ENCODE measurements at regions not wholly inside any gene's neighbourhood (a gene's known extent, or its start where the extent isn't known, plus 50 kb on each side); places are given as distances from the start of the nearest gene placed in this dataset.

DNA sequence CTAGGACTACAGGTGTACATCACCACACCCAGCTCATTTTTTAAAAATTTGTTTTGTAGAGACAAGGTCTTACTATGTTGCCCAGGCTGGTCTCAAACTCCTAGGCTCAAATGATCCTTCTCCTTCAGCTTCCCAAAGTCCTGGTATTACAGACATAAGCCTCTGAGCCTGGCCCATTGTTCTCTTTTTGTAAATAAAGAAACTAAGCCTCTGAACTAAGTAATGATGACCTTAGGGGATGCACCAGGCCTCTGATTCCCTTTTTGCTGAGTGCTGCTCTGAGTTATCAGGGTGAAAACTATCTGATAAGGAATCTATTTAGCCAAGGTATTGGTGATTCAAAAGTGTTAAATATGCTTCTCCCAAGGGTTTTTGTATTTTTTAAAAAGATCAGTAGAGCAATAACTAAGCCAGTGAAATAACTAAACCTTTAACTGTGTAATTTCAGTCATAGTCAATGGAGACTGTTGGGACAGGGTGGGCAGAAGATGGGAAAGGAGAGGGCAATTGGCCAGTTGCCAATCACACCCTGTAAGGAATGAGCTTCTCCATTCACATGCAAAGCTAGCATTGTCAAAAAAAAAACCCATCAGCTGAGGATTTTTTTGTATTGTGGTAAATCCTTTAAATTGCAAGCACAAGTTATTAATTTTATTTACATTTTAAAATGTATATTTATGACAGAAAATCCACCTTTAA, 194.8 kb upstream of the PFN2 start:
- FAIRE-seq (no peak), DNase-seq (ENCODE audit: extremely low read depth in 1 of 4, low spot score in 3 of 4) (no peak), ATAC-seq (no peak)
- H3K79me2 ChIP-seq (ENCODE audit: control insufficient read depth, insufficient read depth, low read length): no peaks in the 10 kb centered on the region
- H3K4me2 ChIP-seq (ENCODE audit: insufficient read depth, low read length): no peak overlapping the region
- no peaks in the 10 kb centered on the region for H3K36me3 ChIP-seq (ENCODE audit: control insufficient read depth, insufficient read depth, low read length)
- no peak overlapping the region for H3K4me3 ChIP-seq
- ChIA-PET POLR2A (interaction anchor here (0.6 kb wide), 1 partner anchor 244 kb away, joined by 3 read pairs; no protein-coding TSS in a partner anchor), CTCF (ENCODE audit: low intra/inter-chr PET ratio) (no interaction called here)
- intact Hi-C loops (cut with micrococcal nuclease) (no loop called here), in situ Hi-C loops (cut with MboI) (no loop called here)
- H3K27ac ChIP-seq (ENCODE audit: extremely low read depth, low read depth, low read length): no peak overlapping the region
- no peaks in the 10 kb centered on the region; the same call in 1 of the 2 replicates for H3K9me3 ChIP-seq (replicated peaks; ENCODE audit: control insufficient read depth, insufficient read depth, low read depth, low read length)
- H2AFZ ChIP-seq (ENCODE audit: low read depth, low read length): no peak overlapping the region
- TF ChIP-seq NFIC (IDR thresholded peaks at IDR 0.05): peak; percentile 65
- no peak for TF ChIP-seq BRF1 (IDR thresholded peaks at IDR 0.05; ENCODE audit: borderline replicate concordance, extremely low read depth, insufficient read length)
- peaks cover 0 to 14% of the 10 kb centered on the region in 2 experiments; a peak in 3 of 5 replicates for H3K4me1 ChIP-seq (replicated peaks in 1 of 2; ENCODE audit: control insufficient read depth in 2 of 2, insufficient read depth in 2 of 2, low read length in 2 of 2)
- no peaks in the 10 kb centered on the region for H4K20me1 ChIP-seq (replicated peaks; ENCODE audit: control insufficient read depth, insufficient read depth, low read length)
- BruUV-seq (replicated peaks): no TSS peak
- no peaks in the 10 kb centered on the region for H3K9me1 ChIP-seq (ENCODE audit: control insufficient read depth, insufficient read depth, low read length)
- H3K9ac ChIP-seq (ENCODE audit: insufficient read depth in 1 of 2, low read depth in 2 of 2, low read length in 2 of 2): no peak overlapping the region
- H3K27me3 ChIP-seq (ENCODE audit: control insufficient read depth in 2 of 2, insufficient read depth in 2 of 2, low read length in 2 of 2): no peaks in the 10 kb centered on the region

- H3K9me1 ChIP-seq (ENCODE audit: control insufficient read depth, insufficient read depth, low read length): no peaks in the 10 kb centered on the region
- ChIA-PET CTCF (ENCODE audit: low intra/inter-chr PET ratio) (no interaction called here), POLR2A (interaction anchor here (1.6 kb wide), 1 partner anchor 8 kb away, joined by 8 read pairs; no protein-coding TSS in a partner anchor)
- in situ Hi-C loops (cut with MboI) (no loop called here), intact Hi-C loops (cut with micrococcal nuclease) (no loop called here)
- H3K4me3 ChIP-seq: no peak overlapping the region
- no peaks in the 10 kb centered on the region for H3K9me3 ChIP-seq (replicated peaks; ENCODE audit: control insufficient read depth, insufficient read depth, low read depth, low read length)
- H3K4me2 ChIP-seq (ENCODE audit: insufficient read depth, low read length): no peak overlapping the region
- ATAC-seq (no peak), FAIRE-seq (no peak), DNase-seq (ENCODE audit: extremely low read depth in 1 of 4, low spot score in 3 of 4) (no peak)
- no peaks in the 10 kb centered on the region for H4K20me1 ChIP-seq (replicated peaks; ENCODE audit: control insufficient read depth, insufficient read depth, low read length)
- H3K27me3 ChIP-seq (ENCODE audit: control insufficient read depth in 2 of 2, insufficient read depth in 2 of 2, low read length in 2 of 2): no peaks in the 10 kb centered on the region
- H3K4me1 ChIP-seq (replicated peaks in 1 of 2; ENCODE audit: control insufficient read depth in 2 of 2, insufficient read depth in 2 of 2, low read length in 2 of 2): no peaks in the 10 kb centered on the region
- H2AFZ ChIP-seq (ENCODE audit: low read depth, low read length): no peak overlapping the region
- no TSS peak for BruUV-seq (replicated peaks)
- H3K27ac ChIP-seq (ENCODE audit: extremely low read depth, low read depth, low read length): no peak overlapping the region
- no peak overlapping the region for H3K9ac ChIP-seq (ENCODE audit: insufficient read depth in 1 of 2, low read depth in 2 of 2, low read length in 2 of 2)
- no peaks in the 10 kb centered on the region for H3K36me3 ChIP-seq (ENCODE audit: control insufficient read depth, insufficient read depth, low read length)
- no peaks in the 10 kb centered on the region for H3K79me2 ChIP-seq (ENCODE audit: control insufficient read depth, insufficient read depth, low read length)
- 15% methylated on average over 3 of the region's 3 CpGs for WGBS (ENCODE audit: insufficient coverage, low coverage, missing lambda C conversion rate)
- TF ChIP-seq NEUROD1 (IDR thresholded peaks at IDR 0.05; ENCODE audit: borderline replicate concordance, low read depth, low read length, partially characterized antibody) (no peak), CCNT2 (IDR thresholded peaks at IDR 0.05; ENCODE audit: borderline replicate concordance, extremely low read depth, insufficient read length, low read depth, low read length) (no peak), ZNF699 (CRISPR knock-in tag; IDR thresholded peaks at IDR 0.05; ENCODE audit: insufficient replicate concordance) (no peak), THRB (CRISPR knock-in tag; conservative IDR thresholded peaks at IDR 0.05) (no peak), MEF2A (IDR thresholded peaks at IDR 0.05; ENCODE audit: control insufficient read depth, low read depth, low read length) (no peak)
- TF ChIP-seq, protein P1, sequence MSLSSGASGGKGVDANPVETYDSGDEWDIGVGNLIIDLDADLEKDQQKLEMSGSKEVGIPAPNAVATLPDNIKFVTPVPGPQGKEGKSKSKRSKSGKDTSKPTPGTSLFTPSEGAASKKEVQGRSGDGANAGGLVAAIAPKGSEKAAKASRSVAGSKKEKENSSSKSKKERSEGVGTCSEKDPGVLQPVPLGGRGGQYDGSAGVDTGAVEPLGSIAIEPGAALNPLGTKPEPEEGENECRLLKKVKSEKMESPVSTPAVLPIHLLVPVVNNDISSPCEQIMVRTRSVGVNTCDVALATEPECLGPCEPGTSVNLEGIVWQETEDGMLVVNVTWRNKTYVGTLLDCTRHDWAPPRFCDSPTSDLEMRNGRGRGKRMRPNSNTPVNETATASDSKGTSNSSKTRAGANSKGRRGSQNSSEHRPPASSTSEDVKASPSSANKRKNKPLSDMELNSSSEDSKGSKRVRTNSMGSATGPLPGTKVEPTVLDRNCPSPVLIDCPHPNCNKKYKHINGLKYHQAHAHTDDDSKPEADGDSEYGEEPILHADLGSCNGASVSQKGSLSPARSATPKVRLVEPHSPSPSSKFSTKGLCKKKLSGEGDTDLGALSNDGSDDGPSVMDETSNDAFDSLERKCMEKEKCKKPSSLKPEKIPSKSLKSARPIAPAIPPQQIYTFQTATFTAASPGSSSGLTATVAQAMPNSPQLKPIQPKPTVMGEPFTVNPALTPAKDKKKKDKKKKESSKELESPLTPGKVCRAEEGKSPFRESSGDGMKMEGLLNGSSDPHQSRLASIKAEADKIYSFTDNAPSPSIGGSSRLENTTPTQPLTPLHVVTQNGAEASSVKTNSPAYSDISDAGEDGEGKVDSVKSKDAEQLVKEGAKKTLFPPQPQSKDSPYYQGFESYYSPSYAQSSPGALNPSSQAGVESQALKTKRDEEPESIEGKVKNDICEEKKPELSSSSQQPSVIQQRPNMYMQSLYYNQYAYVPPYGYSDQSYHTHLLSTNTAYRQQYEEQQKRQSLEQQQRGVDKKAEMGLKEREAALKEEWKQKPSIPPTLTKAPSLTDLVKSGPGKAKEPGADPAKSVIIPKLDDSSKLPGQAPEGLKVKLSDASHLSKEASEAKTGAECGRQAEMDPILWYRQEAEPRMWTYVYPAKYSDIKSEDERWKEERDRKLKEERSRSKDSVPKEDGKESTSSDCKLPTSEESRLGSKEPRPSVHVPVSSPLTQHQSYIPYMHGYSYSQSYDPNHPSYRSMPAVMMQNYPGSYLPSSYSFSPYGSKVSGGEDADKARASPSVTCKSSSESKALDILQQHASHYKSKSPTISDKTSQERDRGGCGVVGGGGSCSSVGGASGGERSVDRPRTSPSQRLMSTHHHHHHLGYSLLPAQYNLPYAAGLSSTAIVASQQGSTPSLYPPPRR (CRISPR knock-in tag; IDR thresholded peaks at IDR 0.05; ENCODE audit: borderline replicate concordance): no peak
Observed at GRCh38 chr3:150161011-150161410, 190.3 kb upstream of the PFN2 start.
